ENCODE measurements at regions not wholly inside any gene's neighbourhood (a gene's known extent, or its start where the extent isn't known, plus 50 kb on each side); places are given as distances from the start of the nearest gene placed in this dataset.

DNA sequence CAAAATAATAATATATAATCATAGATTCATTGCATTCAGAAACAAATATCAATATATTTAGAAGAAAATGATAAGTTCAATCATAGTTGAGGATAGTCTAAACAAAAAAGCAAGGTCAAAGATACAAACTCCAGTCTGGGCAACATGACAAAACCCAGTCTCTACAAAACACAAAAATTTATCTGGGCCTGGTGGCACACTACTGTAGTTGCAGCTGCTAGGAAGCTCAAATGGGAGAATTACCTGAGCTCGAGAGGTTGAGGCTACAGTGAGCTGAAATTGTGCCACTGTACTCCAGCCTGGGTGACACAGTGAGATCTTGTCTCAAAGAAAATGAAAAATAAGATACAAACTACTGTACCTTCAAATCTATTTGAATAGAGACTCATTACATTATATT lies 52.7 kb upstream of the ANXA10 start:
- no peak for DNase-seq (ENCODE audit: low read depth, low spot score)
- ChIA-PET POLR2A (no interaction called here), CTCF (no interaction called here), RAD21 (ENCODE audit: low non-redundant PET in 1 of 2, low total read pairs in 2 of 2, uncharacterized antibody in 2 of 2, unreplicated experiment in 2 of 2) (no interaction called here)
- Histone ChIP-seq H3K9ac (ENCODE audit: low read length) (no peak overlapping the region), H3K9me2 (ENCODE audit: insufficient read depth) (no peaks in the 10 kb centered on the region), H3K9me3 (ENCODE audit: control insufficient read depth in 1 of 2, insufficient read depth in 1 of 2, low read depth in 1 of 2, low read length in 2 of 2) (no peaks in the 10 kb centered on the region; a peak in 1 of 4 replicates), H3K4me2 (ENCODE audit: low read length) (no peak overlapping the region), H4K20me1 (ENCODE audit: insufficient read depth) (no peaks in the 10 kb centered on the region), H2AFZ (ENCODE audit: low read depth, low read length, poor library complexity, severe bottlenecking) (no peak overlapping the region), H3K27me3 (ENCODE audit: insufficient read depth, low read length) (no peaks in the 10 kb centered on the region), H3K4me3 (replicated peaks in 1 of 2; ENCODE audit: low read depth in 1 of 2, low read length in 2 of 2) (no peak overlapping the region), H3K79me2 (ENCODE audit: insufficient read depth, low read length) (no peaks in the 10 kb centered on the region), H3K36me3 (ENCODE audit: control insufficient read depth in 1 of 2, insufficient read depth in 2 of 2, low read length in 2 of 2) (no peaks in the 10 kb centered on the region), H3K27ac (ENCODE audit: low read depth, low read length) (no peak overlapping the region), H3K4me1 (ENCODE audit: control insufficient read depth in 1 of 2, insufficient read depth in 2 of 2, low read length in 2 of 2) (no peaks in the 10 kb centered on the region)
- ATAC-seq, result peak; percentile 67; the same call in 1 of the 2 replicates
- no peak for TF ChIP-seq CBX3 (IDR thresholded peaks at IDR 0.05; ENCODE audit: low read depth)
- TF ChIP-seq TCF7L2 (IDR thresholded peaks at IDR 0.05; ENCODE audit: borderline replicate concordance, extremely low read depth, insufficient read depth, insufficient read length), result no peak
- intact Hi-C loops (cut with micrococcal nuclease), result no loop called here
- BruUV-seq (replicated peaks), result no TSS peak

Data from HCT116 (cell line).